ENCODE measurements at regions not wholly inside any gene's neighbourhood (a gene's known extent, or its start where the extent isn't known, plus 50 kb on each side); places are given as distances from the start of the nearest gene placed in this dataset.
A peak's percentile ranks its signal among the peaks of the same experiment; 100 is the strongest.
"Not testable (repeated sequence)": the region's sequence is repeated elsewhere in the genome, so short reads cannot be mapped to it uniquely, and the experiment has no call there.

- DNase-seq = no peak
- ATAC-seq = no peak
- intact Hi-C loops (cut with DNase I, micrococcal nuclease) = no loop called here
Measured at GRCh38 chr7:49422564-49422963, 350.9 kb upstream of the VWC2 start.

DNA sequence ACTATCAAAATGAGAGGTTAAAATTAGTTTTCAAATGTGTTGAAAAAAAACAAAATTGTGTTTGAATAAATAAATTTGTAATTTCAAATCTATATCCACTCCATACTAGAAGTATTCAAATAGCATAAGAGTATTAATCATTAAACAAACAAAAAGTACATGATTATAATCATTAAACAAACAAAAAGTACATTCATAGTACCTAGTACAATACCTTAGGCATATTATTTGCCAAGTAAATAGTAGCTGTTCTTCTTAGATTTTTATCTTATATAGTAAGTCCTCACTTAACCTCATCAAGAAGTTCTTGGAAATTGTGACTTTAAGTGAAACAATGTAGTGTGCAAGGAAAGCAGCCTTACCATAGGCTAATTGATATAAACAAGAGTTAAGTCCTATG, 349.3 kb upstream of the VWC2 start:
- ATAC-seq (no peak), DNase-seq (no peak)
- intact Hi-C loops (cut with DNase I, micrococcal nuclease) = no loop called here

GRCh38 chr7:49425277-49425818, 348.1 kb upstream of the VWC2 start:
- no peak for DNase-seq
- intact Hi-C loops (cut with DNase I, micrococcal nuclease) = no loop called here
- ATAC-seq = no peak

GRCh38 chr7:49432254-49432653, 341.2 kb upstream of the VWC2 start:
- intact Hi-C loops (cut with DNase I, micrococcal nuclease) = no loop called here
- no peak for DNase-seq
- no peak for ATAC-seq

GRCh38 chr7:49433794-49434193, 339.6 kb upstream of the VWC2 start:
- ATAC-seq (no peak), DNase-seq (no peak)
- intact Hi-C loops (cut with DNase I, micrococcal nuclease) = no loop called here

DNA sequence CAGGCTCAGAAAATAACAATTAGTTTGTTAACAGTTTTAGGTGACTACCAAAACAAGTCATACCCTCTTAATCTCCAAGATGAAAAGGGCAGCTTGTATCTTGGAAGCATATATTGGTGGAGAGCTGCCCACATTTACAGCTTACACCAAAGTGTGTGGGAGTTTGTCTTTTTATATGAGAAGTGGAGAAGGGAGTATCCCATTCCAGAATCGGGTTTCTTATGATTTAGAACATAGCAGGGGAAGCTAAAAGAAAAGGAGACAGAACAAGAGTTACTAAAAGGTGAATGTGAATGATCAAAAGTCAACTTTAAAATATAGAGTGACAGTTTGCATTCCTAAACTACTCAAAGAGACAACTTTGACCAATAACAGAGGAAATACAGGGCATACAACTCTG, 338.6 kb upstream of the VWC2 start:
- DNase-seq (no peak), ATAC-seq (no peak)
- intact Hi-C loops (cut with DNase I, micrococcal nuclease) = no loop called here

GRCh38 chr7:49438281-49438680, 335.2 kb upstream of the VWC2 start:
- intact Hi-C loops (cut with DNase I, micrococcal nuclease) = no loop called here
- DNase-seq (no peak), ATAC-seq (no peak)

GRCh38 chr7:49443515-49443914, 329.9 kb upstream of the VWC2 start:
- intact Hi-C loops (cut with DNase I, micrococcal nuclease) = no loop called here
- ATAC-seq (no peak), DNase-seq (no peak)

GRCh38 chr7:49453486-49453885, 320.0 kb upstream of the VWC2 start:
- DNase-seq (no peak), ATAC-seq (no peak)
- intact Hi-C loops (cut with DNase I, micrococcal nuclease) = no loop called here

- DNase-seq = no peak
- intact Hi-C loops (cut with DNase I, micrococcal nuclease) = no loop called here
- no peak for ATAC-seq
Measured at GRCh38 chr7:49479441-49479840, 294.0 kb upstream of the VWC2 start.

DNA sequence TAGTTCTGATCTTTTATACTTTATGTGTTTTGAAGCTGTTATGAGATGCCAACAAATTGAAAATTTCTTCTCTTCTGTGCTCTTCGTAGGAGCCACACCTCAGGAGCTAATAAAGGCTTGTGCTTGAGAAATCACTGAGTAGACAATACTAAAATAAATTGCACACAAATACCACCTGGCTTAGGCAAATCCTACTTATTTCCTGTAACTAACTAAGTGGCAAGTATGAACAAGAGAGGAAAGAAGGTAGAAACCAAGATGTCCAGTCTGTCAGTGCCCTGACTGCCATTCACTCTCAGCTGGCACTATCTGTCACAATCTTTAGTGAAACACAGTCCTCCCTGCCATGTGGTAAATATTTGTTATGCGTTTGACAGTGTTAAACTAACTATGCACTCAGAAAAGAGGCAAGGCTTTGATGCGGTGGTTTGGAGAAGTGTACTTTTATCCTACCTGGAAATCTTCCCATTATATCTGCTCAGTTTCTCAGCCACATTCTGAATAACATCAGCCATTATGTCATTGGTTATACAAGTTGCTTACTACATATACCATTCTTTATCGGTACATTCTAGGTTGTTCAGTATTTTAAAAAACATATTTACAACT, 293.4 kb upstream of the VWC2 start:
- ATAC-seq (peak; percentile 62), DNase-seq (no peak)
- intact Hi-C loops (cut with DNase I, micrococcal nuclease) = no loop called here

DNA sequence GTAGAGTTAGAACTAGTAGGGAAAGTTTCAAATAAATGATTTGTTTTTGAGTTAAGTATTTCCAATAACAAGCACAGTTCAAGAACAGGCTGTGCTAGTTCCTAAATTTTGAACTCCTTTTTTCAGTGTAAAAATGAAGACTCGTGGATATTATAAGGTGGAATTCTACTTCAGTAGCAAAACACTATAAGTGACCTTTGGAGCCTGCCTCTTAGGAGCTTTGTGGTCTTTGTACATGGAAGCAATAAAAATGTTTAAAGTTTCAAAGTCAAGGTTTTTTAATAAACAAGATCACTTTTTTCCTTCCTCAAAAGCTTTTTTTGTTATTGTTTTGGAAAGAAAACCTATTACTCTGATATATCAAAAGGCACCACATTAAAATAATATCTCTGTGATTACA, 292.4 kb upstream of the VWC2 start:
- intact Hi-C loops (cut with DNase I, micrococcal nuclease) = no loop called here
- peak; percentile 77 for ATAC-seq
- DNase-seq = no peak

DNA sequence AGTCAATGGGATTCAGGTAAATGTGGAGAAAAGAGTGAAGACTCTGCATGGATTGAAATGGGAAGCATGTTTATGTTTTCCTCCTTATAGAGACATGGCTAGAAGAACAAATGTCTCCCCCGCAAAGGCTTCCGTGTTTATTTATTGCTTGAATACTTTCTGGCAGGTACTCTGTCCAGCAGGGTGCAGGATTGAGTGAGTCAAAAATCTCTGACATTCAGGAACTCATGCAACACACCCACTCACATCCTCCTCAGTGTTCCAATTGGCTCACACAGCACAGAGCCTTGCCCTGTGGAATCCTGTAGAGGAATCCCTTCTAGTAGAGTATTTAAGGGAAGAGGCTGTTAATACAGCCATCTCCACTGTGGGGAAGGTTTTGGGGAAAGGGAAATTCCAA, 290.3 kb upstream of the VWC2 start:
- intact Hi-C loops (cut with DNase I, micrococcal nuclease) = no loop called here
- DNase-seq (peak; percentile 24 to 29), ATAC-seq (peak; percentile 45)

GRCh38 chr7:49486974-49487829, 286.2 kb upstream of the VWC2 start:
- ATAC-seq (peak; percentile 77), DNase-seq (no peak)
- intact Hi-C loops (cut with DNase I, micrococcal nuclease) = no loop called here

DNA sequence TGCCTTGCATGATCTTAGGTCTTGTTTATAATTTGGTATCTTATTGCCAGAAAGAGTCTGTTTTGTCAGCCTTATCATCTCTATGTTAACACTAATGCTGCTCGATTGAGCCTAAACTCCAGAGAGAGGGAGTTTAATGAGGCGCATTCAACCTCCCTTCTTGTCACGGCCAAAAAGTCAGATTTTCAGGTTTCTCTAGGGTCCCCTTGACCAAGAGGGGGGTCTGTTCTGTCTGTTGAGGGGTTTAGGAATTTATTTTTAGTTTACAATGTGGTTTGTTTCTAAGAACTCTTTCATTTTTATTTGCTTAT, 285.7 kb upstream of the VWC2 start:
- intact Hi-C loops (cut with DNase I, micrococcal nuclease) = no loop called here
- DNase-seq (no peak), ATAC-seq (no peak)

DNA sequence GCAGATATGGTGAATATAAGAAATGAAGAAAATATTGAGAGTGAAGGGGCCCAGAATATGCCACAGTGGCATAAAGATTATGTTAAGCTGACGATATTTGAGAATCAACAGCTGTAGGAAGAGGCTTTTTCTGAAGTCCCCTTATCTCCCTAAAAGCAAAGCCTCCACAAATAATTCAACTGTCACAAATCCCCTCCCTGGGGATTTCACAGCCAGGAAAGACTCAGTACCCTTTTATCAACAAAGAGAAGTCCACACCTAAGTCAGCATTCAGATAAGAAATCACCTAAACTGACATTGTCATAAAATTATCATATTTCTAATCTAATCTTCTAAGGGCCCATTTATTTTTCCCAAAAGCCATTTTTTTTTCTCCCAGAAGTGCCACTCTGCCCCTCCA, 284.9 kb upstream of the VWC2 start:
- no peak for ATAC-seq
- intact Hi-C loops (cut with DNase I, micrococcal nuclease) = no loop called here
- no peak for DNase-seq

DNA sequence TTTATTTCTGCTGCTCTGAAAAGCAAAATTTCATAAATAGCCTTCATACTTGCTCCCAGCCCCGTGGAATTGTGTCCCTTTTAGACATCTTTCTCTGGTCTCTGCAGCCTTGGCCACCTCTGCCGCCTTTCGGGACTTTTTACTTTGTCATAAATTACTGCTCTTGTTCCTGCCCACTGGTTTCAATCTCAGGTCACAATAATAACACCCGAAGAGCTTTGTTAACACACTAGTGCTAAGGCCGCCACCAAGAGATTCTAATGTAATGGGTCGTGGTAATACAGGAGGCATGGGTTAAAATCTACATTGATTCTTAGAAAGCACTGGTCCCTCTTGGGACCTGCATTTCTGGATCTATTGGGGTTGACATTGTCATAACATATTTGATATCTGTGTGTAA, 276.0 kb upstream of the VWC2 start:
- no peak for DNase-seq
- intact Hi-C loops (cut with DNase I, micrococcal nuclease) = no loop called here
- no peak for ATAC-seq

DNA sequence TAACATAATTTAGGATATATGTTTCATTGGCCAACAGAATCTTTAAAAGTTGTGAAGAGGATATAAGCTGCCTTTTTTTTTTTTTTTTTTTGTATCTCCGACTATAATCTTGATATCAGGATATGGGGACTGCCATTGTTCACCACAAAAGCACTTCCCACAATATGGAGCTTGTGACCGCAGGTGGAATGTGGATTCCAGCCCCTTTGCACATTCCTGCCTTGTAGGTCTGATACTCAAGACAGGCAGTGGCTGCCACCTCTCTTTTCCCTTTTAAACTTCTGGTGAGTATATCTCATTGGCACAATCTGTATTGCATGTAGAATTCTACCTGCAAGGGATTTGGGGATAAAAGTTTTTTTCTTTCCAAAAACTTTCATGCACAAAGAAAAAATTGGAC, 272.7 kb upstream of the VWC2 start:
- DNase-seq = no peak
- no peak for ATAC-seq
- intact Hi-C loops (cut with DNase I, micrococcal nuclease) = no loop called here

DNA sequence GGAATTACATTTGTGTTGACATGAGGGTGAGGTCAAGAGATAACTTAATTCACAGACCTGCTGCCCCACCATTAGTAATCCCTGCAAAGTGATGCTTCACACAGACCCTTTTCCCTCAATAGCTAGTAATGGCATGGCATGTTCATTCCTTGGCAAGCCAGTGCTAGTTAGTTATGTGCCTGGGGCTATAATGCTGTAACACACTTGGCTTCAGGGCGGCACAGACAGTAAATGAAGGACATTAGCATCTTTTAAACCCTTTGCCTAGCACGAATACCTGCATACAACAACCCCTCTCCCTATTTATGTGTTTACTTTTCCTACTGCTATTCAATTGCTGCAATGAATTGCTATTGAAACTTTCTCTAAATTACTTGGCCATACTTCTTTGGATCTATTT, 266.2 kb upstream of the VWC2 start:
- intact Hi-C loops (cut with DNase I, micrococcal nuclease); DNase-seq; ATAC-seq: not testable (repeated sequence)

GRCh38 chr7:49513911-49514310, 259.5 kb upstream of the VWC2 start:
- intact Hi-C loops (cut with DNase I, micrococcal nuclease) = no loop called here
- DNase-seq (no peak), ATAC-seq (no peak)

- intact Hi-C loops (cut with DNase I, micrococcal nuclease) = no loop called here
- ATAC-seq (no peak), DNase-seq (no peak)
Measured at GRCh38 chr7:49520951-49521350, 252.5 kb upstream of the VWC2 start.
